OCI-LY1 (cell line): ENCODE measurements at regions not wholly inside any gene's neighbourhood (a gene's known extent, or its start where the extent isn't known, plus 50 kb on each side); places are given as distances from the start of the nearest gene placed in this dataset.

Experiments used
- EZH2 ChIP-seq: fragments of 200-600 bp; sonication (generic), shearing (Covaris generic); IDR thresholded peaks from 2 replicates; pipeline ENCODE4 v1.8.0; 2017; ENCODE audit warnings: borderline replicate concordance, mixed run types, mild to moderate bottlenecking, antibody characterized with exemption, low read length, moderate library complexity, mixed read lengths
- TF ChIP-seq, protein P1 (sequence below): fragments of 200-600 bp; sonication (generic), shearing (Covaris generic); IDR thresholded peaks from 2 replicates; pipeline ENCODE4 v1.5.1; 2017; ENCODE audit warnings: mild to moderate bottlenecking, antibody characterized with exemption, low read length, moderate library complexity, mixed read lengths

DNA sequence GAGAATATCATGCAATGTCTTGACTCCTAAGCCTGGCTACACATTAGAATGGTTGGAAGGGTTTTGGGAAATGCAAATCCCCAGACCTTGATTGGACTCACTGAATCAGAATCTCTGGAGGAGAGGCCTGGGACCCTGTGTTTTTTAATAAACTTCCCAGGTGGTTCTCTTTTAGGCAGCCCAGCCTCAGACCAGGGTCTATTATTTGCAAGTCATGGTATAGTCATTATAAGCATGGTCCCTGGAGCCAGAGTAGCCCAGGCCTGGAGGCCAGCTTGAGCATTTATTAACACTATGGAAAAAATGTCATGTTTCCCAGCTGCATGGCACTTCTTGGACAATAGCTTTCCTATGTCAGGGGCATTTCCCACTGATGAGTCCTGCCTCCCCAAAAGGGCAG, 266.9 kb downstream of the NPIPA8 start:
- TF ChIP-seq, protein P1, sequence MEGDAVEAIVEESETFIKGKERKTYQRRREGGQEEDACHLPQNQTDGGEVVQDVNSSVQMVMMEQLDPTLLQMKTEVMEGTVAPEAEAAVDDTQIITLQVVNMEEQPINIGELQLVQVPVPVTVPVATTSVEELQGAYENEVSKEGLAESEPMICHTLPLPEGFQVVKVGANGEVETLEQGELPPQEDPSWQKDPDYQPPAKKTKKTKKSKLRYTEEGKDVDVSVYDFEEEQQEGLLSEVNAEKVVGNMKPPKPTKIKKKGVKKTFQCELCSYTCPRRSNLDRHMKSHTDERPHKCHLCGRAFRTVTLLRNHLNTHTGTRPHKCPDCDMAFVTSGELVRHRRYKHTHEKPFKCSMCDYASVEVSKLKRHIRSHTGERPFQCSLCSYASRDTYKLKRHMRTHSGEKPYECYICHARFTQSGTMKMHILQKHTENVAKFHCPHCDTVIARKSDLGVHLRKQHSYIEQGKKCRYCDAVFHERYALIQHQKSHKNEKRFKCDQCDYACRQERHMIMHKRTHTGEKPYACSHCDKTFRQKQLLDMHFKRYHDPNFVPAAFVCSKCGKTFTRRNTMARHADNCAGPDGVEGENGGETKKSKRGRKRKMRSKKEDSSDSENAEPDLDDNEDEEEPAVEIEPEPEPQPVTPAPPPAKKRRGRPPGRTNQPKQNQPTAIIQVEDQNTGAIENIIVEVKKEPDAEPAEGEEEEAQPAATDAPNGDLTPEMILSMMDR, result no peak
- TF ChIP-seq EZH2, result no peak
